ENCODE measurements at regions not wholly inside any gene's neighbourhood (a gene's known extent, or its start where the extent isn't known, plus 50 kb on each side); places are given as distances from the start of the nearest gene placed in this dataset.
"Not testable (repeated sequence)": the region's sequence is repeated elsewhere in the genome, so short reads cannot be mapped to it uniquely, and the experiment has no call there.

GRCh38 chr7:115793958-115794702 lies 236.4 kb downstream of the TFEC start:
- in situ Hi-C loops (cut with HindIII; ENCODE audit: low sequenced_read_pairs): no loop called here

GRCh38 chr7:115789901-115790300 lies 240.7 kb downstream of the TFEC start:
- in situ Hi-C loops (cut with HindIII; ENCODE audit: low sequenced_read_pairs): no loop called here

- in situ Hi-C loops (cut with HindIII; ENCODE audit: low sequenced_read_pairs): not testable (repeated sequence)
Observed at GRCh38 chr7:115789473-115789872, 241.1 kb downstream of the TFEC start.

- in situ Hi-C loops (cut with HindIII; ENCODE audit: low sequenced_read_pairs): no loop called here
Observed at GRCh38 chr7:115782696-115783490, 247.7 kb downstream of the TFEC start.

- in situ Hi-C loops (cut with HindIII; ENCODE audit: low sequenced_read_pairs): no loop called here
Observed at GRCh38 chr7:115779561-115779960, 251.0 kb downstream of the TFEC start.

GRCh38 chr7:115775981-115776380 lies 254.6 kb downstream of the TFEC start:
- in situ Hi-C loops (cut with HindIII; ENCODE audit: low sequenced_read_pairs): no loop called here

- in situ Hi-C loops (cut with HindIII; ENCODE audit: low sequenced_read_pairs): no loop called here
Observed at GRCh38 chr7:115763347-115763746, 267.2 kb downstream of the TFEC start.

GRCh38 chr7:115758025-115758424 lies 272.5 kb downstream of the TFEC start:
- in situ Hi-C loops (cut with HindIII; ENCODE audit: low sequenced_read_pairs): no loop called here

GRCh38 chr7:115754226-115754625 lies 276.3 kb downstream of the TFEC start:
- in situ Hi-C loops (cut with HindIII; ENCODE audit: low sequenced_read_pairs): no loop called here

GRCh38 chr7:115749924-115750323 lies 280.6 kb downstream of the TFEC start:
- in situ Hi-C loops (cut with HindIII; ENCODE audit: low sequenced_read_pairs): no loop called here

GRCh38 chr7:115748123-115748738 lies 282.3 kb downstream of the TFEC start:
- in situ Hi-C loops (cut with HindIII; ENCODE audit: low sequenced_read_pairs): no loop called here

GRCh38 chr7:115747174-115747573 lies 283.4 kb downstream of the TFEC start:
- in situ Hi-C loops (cut with HindIII; ENCODE audit: low sequenced_read_pairs): no loop called here

- in situ Hi-C loops (cut with HindIII; ENCODE audit: low sequenced_read_pairs): no loop called here
Observed at GRCh38 chr7:115740043-115740442, 290.5 kb downstream of the TFEC start.

GRCh38 chr7:115734641-115735040 lies 295.9 kb downstream of the TFEC start:
- in situ Hi-C loops (cut with HindIII; ENCODE audit: low sequenced_read_pairs): no loop called here

GRCh38 chr7:115731796-115732471 lies 298.6 kb downstream of the TFEC start:
- in situ Hi-C loops (cut with HindIII; ENCODE audit: low sequenced_read_pairs): no loop called here

GRCh38 chr7:115728518-115728917 lies 302.0 kb downstream of the TFEC start:
- in situ Hi-C loops (cut with HindIII; ENCODE audit: low sequenced_read_pairs): no loop called here

- in situ Hi-C loops (cut with HindIII; ENCODE audit: low sequenced_read_pairs): no loop called here
Observed at GRCh38 chr7:115724400-115725056, 306.0 kb downstream of the TFEC start.

GRCh38 chr7:115722302-115722977 lies 308.1 kb downstream of the TFEC start:
- in situ Hi-C loops (cut with HindIII; ENCODE audit: low sequenced_read_pairs): no loop called here

GRCh38 chr7:115721293-115722217 lies 309.0 kb downstream of the TFEC start:
- in situ Hi-C loops (cut with HindIII; ENCODE audit: low sequenced_read_pairs): no loop called here

All from DLD1 (cell line).